Activated CD8-positive, alpha-beta memory T cell treated with anti-CD3 and anti-CD28 coated beads for 4 hours (primary cell): ENCODE measurements at regions not wholly inside any gene's neighbourhood (a gene's known extent, or its start where the extent isn't known, plus 50 kb on each side); places are given as distances from the start of the nearest gene placed in this dataset.

Experiments used
- DNase-seq, 2 donors: peaks; one replicate each; pipeline ENCODE4 v3.0.0-alpha.2; 2020; ENCODE audit warnings: low read depth in 2 of 2

DNA sequence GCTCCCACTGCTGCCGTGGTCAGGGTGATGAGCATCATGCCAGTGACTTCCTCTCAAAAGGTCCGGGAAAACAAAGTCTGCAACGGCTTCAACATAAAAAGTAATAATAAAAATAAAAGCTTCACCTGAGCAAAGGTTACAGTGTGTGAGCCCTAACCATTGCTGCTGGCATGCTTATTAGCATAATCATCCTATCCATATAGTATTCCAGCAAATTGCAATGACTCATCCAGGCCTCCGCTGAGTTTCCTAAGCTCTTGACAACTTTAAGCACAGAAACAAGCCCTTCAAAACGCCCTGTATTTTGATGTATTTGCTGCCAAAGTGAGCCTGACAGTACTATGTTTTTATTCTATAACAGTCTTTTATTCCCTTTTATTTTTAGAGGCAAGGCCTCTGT lies 100.5 kb downstream of the AASDH start:
- DNase-seq = no peak

DNA sequence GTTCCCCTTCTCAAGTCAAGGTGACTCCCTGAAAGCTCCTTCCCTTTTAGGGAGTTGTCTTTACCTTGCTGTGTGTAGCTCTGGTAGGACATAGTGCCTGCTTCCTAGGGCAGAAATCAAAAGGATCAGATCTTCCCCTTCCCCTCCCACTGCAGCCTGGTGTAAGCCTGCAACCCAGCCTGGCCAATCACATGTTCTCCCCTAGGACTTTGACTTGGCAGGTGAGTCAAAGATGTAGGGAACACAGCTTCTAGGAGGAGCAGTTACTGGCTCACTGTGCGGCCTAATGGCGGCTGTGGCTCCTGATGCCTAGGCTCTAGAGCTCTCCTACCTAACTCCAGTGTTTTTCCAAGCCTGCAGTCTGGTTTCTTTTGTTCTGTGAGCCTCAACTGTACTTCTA lies 103.9 kb downstream of the AASDH start:
- no peak for DNase-seq

DNA sequence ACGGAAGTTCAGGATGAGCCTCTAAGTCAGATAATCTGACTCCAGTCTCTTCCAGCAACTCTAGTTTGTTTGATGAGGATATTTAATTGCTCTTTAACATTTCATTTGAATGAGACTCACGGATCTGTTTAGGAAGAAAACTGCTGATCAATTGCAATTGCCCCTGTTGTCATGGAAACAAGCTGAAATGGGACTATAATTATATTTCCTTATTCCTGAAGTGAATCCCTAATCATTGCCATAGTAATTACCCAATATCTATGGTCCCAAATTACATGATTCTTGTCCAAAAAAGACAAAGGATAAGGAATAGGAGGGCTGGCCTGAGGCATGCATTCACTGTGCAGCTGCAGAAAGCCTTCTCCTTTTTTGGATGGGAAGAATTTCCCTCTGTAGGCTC lies 105.3 kb downstream of the AASDH start:
- no peak for DNase-seq

DNA sequence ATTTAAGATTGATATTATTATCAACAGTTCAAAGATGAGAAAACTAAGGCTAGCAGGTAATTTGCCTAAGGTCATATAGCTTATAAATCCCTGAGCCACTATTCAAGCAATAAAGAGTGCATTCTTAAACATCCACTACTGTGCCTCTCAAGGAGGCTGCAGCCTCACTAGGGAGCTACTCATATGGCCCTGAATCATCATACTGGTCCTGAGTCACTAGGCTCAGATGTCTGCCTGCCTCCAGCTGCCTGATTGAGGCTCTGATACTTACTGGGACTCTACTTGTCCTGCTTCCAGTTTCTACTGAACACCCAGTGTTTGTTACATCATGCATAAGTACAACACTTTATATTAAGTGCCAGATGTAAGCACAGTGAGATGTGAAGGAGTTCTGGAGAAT lies 110.7 kb downstream of the AASDH start:
- DNase-seq = no peak

DNA sequence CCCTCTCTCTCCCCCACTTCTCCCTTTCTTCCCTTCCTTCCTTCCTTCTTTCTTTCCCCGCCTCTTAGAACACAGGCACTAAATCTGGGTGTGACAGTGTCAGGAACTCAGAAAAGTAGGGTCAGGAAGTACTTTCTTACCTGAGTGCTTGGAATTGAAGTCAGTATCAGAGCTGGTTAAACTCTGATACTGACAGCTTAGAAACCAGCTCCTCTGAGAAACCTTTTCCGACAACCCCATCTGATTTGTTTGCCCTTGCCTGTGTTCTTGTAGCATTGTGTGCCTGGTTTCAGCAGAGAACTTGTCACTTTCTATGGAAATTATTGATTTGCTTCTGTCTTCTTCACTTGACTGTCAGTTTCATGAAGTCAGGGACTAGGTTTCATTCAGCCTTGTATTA lies 113.9 kb downstream of the AASDH start:
- no peak for DNase-seq

DNA sequence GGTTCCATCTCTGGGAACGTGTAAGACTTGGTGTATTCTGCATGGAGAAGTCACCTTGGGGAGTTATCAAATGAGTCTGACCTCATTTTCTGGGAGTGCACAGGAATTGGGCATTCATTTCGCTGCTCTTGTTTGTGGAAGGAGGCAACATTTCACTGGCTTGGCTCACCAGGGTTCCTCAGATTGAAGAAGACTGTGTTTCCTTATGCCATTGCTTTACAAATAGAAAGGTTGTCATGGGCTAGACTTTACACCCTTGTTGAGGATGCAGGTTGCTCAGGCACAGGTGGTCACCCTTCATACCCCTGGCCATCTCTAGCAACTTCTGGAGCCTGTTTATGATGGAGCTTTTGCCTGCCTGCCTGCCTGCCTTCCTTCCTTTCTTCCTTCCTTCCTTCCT lies 114.4 kb downstream of the AASDH start:
- no peak for DNase-seq

DNA sequence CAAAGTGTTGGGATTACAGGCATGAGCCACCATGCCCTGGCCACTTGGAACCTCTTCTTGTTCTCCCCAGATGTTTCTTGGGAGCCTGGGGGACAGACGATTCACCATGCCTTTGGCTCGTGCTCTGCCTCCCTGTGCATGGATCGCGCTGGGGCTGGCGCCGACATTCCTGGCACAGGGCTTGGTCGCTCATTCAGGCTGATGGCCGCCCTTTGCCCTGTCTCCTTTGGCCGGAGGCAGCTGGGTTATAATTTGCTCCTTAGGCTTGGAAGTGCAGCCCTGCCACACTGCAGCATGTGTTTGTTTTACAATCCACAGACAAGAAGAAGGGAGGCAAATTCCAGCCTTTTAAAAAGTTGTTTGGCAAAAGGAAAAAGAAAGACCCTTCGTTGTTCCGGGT lies 115.3 kb downstream of the AASDH start:
- no peak for DNase-seq

DNA sequence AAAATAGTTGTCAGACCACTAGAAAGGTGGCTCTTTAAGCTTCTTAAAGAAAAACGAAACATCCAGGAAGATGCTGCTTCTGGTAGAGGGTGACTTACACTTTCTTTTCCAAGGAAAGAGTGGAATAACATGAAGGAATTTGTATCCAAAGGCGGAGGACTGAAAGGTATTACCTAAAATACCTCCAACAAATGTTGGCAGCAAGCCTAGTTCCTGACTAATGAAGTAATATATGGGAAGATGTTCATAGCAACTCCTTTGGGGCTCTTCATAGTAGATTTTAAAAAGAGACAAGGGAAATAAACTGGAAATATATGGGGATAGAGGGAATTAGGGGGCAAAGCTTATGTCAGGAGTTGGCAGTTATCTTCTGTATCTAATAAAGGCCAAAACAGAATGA lies 116.2 kb downstream of the AASDH start:
- DNase-seq = no peak

DNA sequence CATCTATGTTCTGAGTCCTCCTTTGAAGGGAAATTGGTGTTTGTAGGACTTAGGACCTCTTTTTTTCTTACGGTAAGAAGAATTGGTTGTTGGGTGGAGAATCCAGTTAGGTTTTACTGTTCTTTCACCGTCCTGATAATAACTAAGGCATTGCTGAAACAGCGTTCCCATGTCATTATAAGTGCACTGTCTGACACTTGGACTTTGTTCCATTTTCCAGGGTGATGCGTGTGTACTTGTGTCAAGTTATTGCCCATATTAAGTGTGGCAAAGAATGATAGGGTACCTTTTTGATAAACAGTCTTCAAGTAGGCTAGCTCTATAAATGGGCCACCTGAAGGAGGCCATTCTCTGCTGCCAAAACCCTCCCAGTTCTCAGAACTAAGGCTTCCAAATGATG lies 119.7 kb downstream of the AASDH start:
- DNase-seq = no peak

DNA sequence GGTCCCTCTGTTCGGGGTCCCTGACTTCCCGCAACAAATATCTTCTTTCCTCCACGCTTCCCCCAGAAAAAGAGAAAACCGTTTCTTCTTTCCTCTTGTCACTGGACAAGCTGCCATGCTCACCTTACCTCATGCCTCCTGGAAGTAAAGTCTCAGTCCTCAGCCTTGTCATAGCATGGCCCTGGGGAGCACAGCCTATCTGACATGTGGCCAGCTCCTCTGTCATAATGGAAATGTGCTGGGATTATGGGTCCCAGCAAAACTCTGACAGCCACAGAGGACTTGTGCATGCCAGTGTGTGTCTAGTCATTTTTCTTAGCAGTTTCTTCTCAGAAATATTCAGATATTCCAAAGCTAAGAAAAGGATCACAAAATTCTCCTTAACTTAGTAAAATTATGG lies 122.4 kb downstream of the AASDH start:
- no peak for DNase-seq

DNA sequence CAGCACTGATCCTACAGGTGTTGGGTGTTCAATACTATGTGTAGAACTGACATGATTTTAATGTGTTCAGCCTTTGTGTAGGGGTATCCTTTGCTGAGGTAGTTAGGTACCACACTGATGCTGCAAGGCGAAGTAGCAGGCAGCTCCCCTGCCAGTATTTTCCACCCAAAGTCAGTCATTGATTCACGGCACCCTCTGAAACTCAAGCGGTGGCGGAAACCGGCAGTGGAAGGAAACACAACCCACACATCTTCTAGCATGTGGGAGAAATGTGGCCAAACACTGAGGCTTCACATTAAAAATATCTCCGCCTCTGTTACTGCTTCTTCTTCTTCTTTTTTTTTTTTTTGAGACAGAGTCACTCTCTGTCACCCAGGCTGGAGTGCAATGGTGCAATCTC lies 126.3 kb downstream of the AASDH start:
- peak; percentile 5 to 15 for DNase-seq

DNA sequence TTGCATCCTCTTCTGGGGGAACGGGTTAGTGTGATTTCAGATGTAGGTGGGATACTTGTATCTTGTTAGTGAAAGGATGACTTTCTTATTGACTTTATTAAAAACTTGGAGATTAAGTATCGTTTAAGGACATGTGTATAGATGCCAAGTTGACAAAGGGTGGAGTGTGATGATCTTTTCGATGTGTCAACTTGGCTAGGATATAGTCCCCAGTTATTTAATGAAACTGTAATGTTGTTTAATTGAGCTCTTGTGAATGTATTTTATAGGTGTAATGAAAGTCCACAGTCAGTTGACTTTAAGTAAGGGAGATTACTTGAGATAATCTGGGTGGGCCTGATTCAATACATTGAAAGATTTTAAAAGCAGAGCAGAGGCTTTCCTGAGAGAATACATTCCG lies 127.0 kb downstream of the AASDH start:
- DNase-seq = no peak

DNA sequence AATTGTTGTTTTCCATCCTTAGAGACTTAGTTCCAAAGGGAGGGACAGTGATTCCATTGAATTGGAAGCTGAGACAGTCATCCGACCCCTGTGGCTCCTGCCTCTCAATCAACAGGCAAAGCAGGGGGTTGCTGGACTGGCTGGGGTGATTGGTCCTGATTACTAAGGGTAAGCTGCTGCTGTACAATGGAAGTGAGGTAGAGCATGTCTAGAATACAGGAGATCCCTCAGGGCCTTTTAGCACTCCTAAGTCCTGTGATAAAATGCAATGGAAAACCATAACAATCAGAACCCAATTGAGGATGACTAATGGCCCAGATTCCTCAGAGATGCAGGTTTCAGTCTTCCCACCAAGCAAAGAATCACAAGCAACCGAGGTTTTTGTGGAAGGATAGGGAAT lies 127.6 kb downstream of the AASDH start:
- no peak for DNase-seq

DNA sequence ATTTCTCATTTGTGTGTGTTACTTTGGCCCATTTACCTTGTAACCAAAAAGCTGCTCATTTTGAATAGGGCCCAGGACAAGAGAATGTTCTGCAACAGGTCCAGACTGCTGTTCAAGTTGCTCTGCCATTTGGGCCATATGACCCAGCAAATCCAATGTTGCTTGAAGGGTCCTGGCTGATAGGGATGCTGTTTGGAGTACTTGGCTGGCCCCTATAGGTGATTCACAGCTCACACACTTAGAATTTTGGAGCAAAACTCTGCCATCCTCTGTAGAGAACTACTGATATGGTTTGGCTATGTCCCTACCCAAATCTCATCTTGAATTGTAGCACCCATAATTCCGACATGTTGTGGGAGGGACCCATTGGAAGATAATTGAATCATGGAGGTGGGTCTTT lies 131.5 kb downstream of the AASDH start:
- no peak for DNase-seq

DNA sequence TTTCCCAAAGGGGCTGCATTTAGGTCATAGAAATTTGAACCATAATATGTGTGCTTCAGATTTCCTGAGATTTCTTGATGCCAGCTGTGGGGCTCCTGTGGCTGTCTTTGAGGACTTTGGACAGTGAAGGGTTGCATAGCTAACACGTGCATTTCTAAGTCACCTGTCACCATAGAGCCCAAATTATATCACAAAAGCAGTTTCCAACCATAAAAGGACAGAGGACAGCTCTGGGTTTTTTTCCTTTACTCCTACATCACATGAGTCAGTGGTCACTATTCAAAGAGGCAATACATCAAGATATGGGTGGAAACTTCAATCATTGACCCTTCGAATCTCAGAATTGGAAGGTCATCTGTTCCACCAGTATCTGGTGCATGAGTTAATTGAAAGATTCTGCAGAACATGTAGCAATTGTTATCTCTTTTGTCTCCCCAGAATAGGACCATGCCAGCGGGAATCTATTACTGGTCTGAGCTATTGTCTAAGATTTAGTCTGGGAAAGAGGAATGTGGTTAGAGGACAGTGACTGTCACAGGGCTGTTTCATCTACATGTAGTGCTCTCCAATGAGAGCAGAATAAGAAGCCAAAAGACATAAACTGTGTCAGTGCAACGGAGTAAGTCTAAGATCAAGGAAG lies 133.5 kb downstream of the AASDH start:
- DNase-seq = no peak

DNA sequence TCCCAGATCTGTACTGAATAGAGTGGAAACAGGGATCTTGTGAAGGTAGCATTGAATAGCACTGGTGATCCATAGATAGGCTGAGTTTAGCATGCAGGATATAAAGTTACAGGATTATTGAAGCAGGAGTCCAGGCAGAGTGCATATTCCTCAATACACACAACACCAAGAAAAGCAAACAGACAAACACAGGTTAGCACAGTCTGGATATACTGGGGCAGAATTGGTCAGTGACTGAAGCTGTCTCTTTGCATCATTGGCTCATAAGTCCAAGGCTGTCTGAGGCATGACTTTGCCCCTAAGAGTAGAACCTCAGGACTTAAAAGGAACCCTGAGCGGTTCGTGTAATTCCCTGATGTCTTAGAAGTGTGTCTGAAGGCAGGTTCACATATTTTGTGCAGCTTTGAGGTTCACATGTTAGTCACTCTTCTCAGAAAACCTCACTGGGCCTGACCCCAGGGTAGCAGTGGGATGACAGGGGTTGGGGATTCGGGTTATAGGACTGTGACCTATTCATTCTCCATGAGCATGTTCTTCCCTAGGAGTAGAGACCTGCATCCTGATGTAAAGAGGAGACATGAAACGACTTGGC lies 134.6 kb downstream of the AASDH start:
- DNase-seq = no peak

DNA sequence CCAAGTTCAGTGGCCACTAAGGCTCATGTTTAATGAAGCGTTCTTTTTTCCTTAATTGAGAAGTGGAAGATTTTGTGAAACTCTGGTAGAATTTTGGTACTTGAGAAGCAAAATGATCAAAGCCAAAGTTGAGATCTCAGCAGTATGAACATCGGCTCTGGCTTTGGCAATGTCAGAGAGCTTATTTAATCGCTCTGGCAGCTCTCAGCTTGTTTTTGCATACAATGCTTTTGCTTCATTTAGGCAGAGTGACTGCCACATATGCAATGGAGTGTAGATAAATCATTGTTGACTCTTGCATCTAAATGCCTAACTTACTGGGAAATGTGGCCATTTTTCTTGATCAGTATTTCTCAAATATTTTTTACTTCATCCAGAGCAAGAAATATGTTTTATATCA lies 135.7 kb downstream of the AASDH start:
- no peak for DNase-seq

DNA sequence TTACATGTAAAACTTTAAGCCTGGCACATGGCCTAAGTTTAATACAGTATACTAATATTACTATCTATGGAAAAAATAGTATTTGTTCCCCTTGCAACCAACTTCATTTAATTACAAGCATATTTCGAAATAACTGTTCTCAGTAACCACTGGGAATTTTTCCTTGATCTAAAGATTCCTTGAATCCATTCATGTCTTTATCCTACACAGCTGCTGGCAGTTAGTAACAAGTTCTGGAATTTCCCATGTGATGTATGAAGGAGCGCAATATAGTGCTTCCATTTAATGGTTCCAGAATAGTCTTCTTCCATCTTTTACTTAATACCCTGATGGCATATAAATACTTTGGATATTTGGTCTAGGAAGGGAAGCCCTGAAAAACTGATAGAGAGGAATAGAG lies 136.5 kb downstream of the AASDH start:
- no peak for DNase-seq

DNA sequence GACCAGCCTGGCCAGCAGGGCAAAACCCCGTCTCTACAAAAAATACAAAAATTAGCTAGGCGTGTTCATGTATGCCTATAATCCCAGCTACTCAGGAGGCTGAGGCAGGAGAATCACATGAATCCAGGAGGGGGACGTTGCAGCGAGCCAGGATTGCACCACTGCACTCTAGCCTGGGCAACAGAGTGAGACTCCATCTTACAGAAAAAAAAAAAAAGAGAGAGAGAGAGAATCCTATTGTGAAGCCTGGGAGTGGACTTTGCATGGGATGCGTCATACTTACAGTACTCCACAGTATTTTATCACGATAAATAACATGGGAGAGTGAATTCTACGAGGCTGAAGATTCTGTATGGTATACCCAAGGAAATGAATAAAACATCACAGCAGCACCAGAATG lies 139.6 kb downstream of the AASDH start:
- no peak for DNase-seq

DNA sequence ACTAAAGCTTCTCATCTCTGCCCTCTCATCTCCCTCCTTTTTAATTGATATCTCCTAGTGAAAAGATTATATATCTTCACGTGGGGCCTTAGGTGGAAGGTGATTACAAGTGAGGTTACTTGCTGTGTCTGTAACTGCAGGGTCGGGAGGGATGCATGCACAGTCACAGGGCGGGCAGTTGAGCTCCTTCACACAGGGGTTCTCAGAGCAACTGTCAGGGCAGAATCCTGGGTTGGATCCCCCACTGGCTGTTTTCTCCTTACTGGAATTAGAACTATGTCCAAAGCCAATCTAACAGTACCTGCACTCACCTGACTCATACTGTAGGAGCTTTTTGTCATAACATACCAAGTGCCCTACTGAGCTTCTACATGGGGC lies 141.1 kb downstream of the AASDH start:
- DNase-seq = no peak

DNA sequence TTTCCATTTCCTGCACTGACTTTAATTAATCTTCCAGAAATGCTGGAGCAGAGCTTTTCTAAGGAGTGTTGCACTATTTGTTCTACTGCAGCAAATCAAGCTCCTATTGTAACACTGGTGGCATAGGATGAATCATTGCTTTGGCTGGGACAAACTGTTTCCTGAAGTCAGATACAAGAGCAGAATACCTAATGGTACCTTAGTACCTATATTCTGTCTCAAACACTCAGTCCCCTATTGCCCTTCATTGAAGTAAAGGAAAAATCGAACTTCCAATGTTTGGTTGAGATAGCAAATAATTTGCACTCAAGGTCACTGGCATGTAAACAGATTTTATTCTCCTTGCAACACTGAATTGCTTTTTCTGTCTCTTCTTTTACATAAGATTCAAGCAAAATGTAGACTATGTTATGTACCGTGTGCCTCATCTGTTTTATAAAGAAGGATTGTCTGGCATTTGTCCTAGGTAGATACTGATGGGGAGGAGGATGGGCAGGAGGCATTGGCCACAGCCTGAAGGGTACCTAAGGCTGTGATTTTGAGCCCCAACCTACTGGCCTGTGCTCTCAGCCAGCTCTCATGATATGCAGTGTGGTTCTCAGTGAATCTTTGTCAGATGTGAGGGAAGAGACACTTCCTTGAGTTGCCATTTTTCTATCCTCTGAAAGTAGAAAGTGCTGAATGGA lies 141.6 kb downstream of the AASDH start:
- DNase-seq = no peak

DNA sequence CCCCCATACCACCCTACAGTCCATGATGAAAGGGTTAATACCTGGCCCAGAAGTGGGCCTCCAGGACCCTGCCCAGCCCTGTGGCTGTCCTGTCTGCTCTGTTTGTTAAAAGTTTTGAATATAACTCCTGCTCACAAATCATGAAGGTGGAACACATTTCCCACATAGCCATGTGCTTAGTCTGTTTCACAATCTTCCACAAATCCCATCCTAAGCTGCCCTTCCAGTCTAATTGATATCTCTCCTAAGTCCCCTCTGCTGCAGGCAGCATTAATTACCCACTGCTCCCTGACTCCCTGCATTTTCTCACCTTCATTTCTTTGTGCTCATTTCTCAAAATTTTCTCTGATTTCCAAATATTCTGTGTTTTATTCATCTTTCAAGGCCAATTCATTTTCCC lies 142.6 kb downstream of the AASDH start:
- no peak for DNase-seq

DNA sequence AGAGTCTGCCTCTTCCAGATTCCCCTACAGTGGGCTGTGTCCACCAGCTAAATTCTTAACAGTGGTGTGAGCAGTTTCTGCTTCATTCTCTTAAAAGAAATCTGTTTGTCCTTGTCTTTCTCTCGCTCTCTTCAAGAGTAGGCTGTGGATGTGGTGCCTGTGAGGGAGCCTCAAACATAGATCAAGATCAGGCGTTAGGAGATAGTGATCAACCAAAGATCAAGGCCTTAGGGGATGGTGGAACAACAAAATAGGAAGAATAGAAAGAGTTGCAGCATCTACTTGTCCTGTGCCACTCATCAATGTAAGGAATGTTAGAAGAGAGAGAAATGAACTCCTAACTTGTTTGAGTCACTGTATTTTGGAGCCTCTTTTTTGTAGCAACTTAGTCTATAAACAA lies 144.2 kb downstream of the AASDH start:
- no peak for DNase-seq

DNA sequence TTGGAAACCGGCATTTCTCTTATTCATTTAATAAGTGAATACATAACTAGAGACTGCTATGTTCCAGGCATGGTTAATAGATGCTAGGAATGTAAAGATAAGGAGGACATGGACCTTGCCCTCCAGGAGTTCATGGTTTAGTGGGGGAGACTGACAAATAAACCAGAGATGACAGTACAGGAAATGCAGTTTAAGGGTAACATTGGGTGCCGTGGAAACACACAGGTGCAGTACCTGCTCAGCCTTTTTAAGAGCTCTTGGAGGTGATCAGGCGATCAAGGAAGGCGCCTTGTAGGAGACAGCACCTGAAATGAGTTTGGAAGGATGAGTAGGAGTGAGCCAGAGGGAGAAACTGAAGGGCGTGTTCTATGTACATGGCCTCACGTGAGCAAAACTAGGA lies 145.8 kb downstream of the AASDH start:
- no peak for DNase-seq
